AG09319 (cell line): ENCODE measurements at regions not wholly inside any gene's neighbourhood (a gene's known extent, or its start where the extent isn't known, plus 50 kb on each side); places are given as distances from the start of the nearest gene placed in this dataset.

ENCODE experiments used
- DNase-seq: peaks from one replicate; pipeline ENCODE4 v3.0.0-alpha.2; 2010; ENCODE audit warnings: low read depth; ENCODE audit errors: extremely low read depth
- CTCF ChIP-seq: IDR thresholded peaks from 2 replicates; pipeline ENCODE4 v1.5.1; 2011; ENCODE audit warnings: low read depth, mild to moderate bottlenecking, inconsistent platforms, low read length, moderate library complexity

- no peak for TF ChIP-seq CTCF
- no peak for DNase-seq
These were observed 162.4 kb upstream of the CDYL start for GRCh38 chr6:4613795-4614194.

- TF ChIP-seq CTCF = no peak
These were observed 162.8 kb upstream of the CDYL start for GRCh38 chr6:4613381-4613780.

GRCh38 chr6:4612636-4613171 is 163.5 kb upstream of the CDYL start:
- no peak for TF ChIP-seq CTCF

More at GRCh38 chr6:4613381-4613780, 162.8 kb upstream of the CDYL start:
- no peak for DNase-seq

GRCh38 chr6:4611429-4612129 is 164.6 kb upstream of the CDYL start:
- DNase-seq = no peak
- no peak for TF ChIP-seq CTCF

More at GRCh38 chr6:4612636-4613171, 163.5 kb upstream of the CDYL start:
- no peak for DNase-seq

- no peak for DNase-seq
- no peak for TF ChIP-seq CTCF
These were observed 165.9 kb upstream of the CDYL start for GRCh38 chr6:4610256-4610655.

- no peak for TF ChIP-seq CTCF
- no peak for DNase-seq
These were observed 167.7 kb upstream of the CDYL start for GRCh38 chr6:4608361-4609115.

- no peak for DNase-seq
- no peak for TF ChIP-seq CTCF
These were observed 168.4 kb upstream of the CDYL start for GRCh38 chr6:4607793-4608192.
